NCI-H748 (cell line): ENCODE measurements at regions not wholly inside any gene's neighbourhood (a gene's known extent, or its start where the extent isn't known, plus 50 kb on each side); places are given as distances from the start of the nearest gene placed in this dataset.
A peak's percentile ranks its signal among the peaks of the same experiment; 100 is the strongest.

Experiments used
- DNase-seq: peaks from one replicate; lab custom pipeline; 2025; ENCODE audit not compliant: unreplicated experiment; lab: John Stamatoyannopoulos, UW

GRCh38 chr3:99542767-99543518 is 95.5 kb upstream of the COL8A1 start:
- no peak for DNase-seq

GRCh38 chr3:99541181-99541580 is 97.2 kb upstream of the COL8A1 start:
- no peak for DNase-seq

- no peak for DNase-seq
These were observed 101.0 kb upstream of the COL8A1 start for GRCh38 chr3:99537416-99537815.

GRCh38 chr3:99536555-99537314 is 101.7 kb upstream of the COL8A1 start:
- DNase-seq = no peak

GRCh38 chr3:99534951-99535704 is 103.3 kb upstream of the COL8A1 start:
- DNase-seq = no peak

GRCh38 chr3:99532246-99532645 is 106.1 kb upstream of the COL8A1 start:
- peak; percentile 31 for DNase-seq

GRCh38 chr3:99529265-99529664 is 109.1 kb upstream of the COL8A1 start:
- no peak for DNase-seq

- no peak for DNase-seq
These were observed 111.5 kb upstream of the COL8A1 start for GRCh38 chr3:99526921-99527320.

- DNase-seq = no peak
These were observed 113.8 kb upstream of the COL8A1 start for GRCh38 chr3:99524559-99524958.

GRCh38 chr3:99523431-99524127 is 114.8 kb upstream of the COL8A1 start:
- no peak for DNase-seq

GRCh38 chr3:99522147-99522546 is 116.2 kb upstream of the COL8A1 start:
- no peak for DNase-seq

GRCh38 chr3:99521551-99521950 is 116.8 kb upstream of the COL8A1 start:
- DNase-seq = no peak

- no peak for DNase-seq
These were observed 117.9 kb upstream of the COL8A1 start for GRCh38 chr3:99520513-99520912.

- no peak for DNase-seq
These were observed 121.5 kb upstream of the COL8A1 start for GRCh38 chr3:99516936-99517335.

- no peak for DNase-seq
These were observed 122.5 kb upstream of the COL8A1 start for GRCh38 chr3:99515891-99516290.

GRCh38 chr3:99509224-99509623 is 129.2 kb upstream of the COL8A1 start:
- DNase-seq = no peak

GRCh38 chr3:99508191-99508590 is 130.2 kb upstream of the COL8A1 start:
- no peak for DNase-seq

- DNase-seq = no peak
These were observed 132.6 kb upstream of the COL8A1 start for GRCh38 chr3:99505646-99506269.

GRCh38 chr3:99505200-99505599 is 133.2 kb upstream of the COL8A1 start:
- no peak for DNase-seq

- DNase-seq = no peak
These were observed 134.1 kb upstream of the COL8A1 start for GRCh38 chr3:99504258-99504657.

GRCh38 chr3:99503350-99503749 is 135.0 kb upstream of the COL8A1 start:
- no peak for DNase-seq
